ENCODE measurements at regions not wholly inside any gene's neighbourhood (a gene's known extent, or its start where the extent isn't known, plus 50 kb on each side); places are given as distances from the start of the nearest gene placed in this dataset.

DNA sequence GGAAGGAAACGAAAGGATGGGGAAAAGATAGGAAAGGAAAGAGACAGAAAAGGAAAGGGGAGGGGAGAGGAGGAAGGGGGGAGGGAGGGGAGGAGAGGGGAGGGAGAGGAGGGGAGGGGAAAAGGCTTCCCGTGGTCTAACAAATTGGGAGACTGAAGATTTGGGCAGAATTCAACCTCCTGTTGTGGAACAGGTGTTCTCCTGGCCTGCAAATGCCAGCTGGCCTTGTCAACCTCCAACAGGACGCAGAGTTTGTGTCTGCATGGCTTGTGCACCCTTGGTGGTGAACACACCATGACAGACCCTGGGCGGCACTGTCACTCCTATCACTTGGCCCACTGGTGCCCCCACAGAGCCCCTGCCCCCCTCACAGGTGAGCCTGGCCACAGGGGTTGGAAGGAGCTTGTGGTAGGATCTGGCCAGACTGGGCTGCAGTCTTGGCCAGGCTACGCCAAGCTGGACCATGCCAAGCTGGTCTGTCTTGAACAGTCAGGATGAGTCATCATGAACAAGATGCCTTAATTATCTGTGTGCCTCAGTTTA, 321.6 kb downstream of the BCL11B start:
- TF ChIP-seq, protein P1, sequence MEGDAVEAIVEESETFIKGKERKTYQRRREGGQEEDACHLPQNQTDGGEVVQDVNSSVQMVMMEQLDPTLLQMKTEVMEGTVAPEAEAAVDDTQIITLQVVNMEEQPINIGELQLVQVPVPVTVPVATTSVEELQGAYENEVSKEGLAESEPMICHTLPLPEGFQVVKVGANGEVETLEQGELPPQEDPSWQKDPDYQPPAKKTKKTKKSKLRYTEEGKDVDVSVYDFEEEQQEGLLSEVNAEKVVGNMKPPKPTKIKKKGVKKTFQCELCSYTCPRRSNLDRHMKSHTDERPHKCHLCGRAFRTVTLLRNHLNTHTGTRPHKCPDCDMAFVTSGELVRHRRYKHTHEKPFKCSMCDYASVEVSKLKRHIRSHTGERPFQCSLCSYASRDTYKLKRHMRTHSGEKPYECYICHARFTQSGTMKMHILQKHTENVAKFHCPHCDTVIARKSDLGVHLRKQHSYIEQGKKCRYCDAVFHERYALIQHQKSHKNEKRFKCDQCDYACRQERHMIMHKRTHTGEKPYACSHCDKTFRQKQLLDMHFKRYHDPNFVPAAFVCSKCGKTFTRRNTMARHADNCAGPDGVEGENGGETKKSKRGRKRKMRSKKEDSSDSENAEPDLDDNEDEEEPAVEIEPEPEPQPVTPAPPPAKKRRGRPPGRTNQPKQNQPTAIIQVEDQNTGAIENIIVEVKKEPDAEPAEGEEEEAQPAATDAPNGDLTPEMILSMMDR (IDR thresholded peaks at IDR 0.05), result no peak
- TF ChIP-seq POLR2AphosphoS5 (IDR thresholded peaks at IDR 0.05) (no peak), POLR2A (IDR thresholded peaks at IDR 0.05) (no peak)
